Fibroblast of lung (primary cell): ENCODE measurements at regions not wholly inside any gene's neighbourhood (a gene's known extent, or its start where the extent isn't known, plus 50 kb on each side); places are given as distances from the start of the nearest gene placed in this dataset.

Experiments
- EZH2 ChIP-seq: IDR thresholded peaks from 2 replicates; pipeline ENCODE4 v1.5.1; 2012; ENCODE audit warnings: low read length, control low read depth, mild to moderate bottlenecking; ENCODE audit errors: missing control alignments
- TF ChIP-seq, protein P1 (sequence below), 2 donors: IDR thresholded peaks in 1 of 2; conservative IDR thresholded peaks in 1 of 2; 1 replicate in 1 of 2; 2 replicates in 1 of 2; pipeline ENCODE4 v1.5.1; 2011 to 2012; ENCODE audit warnings: low read length in 2 of 2, control low read depth in 1 of 2, inconsistent platforms in 1 of 2, low read depth in 1 of 2, mild to moderate bottlenecking in 1 of 2

DNA sequence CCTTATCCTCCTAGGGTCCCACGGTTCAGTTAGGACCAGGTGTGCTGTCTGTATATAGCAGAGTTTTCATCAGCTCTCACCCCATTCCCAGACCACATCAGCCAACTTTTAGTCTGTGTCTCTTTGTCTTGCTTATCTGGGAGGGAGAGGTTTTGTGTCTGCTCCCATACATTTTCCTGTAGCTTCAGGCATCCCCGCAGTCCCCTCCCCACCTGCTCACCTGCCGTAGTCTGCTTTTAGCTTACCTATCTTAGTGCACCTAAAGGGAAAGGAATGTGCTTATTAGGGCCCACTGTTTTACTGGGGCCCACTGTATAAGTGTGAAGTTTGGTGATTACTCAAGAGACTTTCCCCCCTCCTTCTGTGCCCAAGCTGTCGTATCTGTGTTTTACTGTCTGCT lies 225.1 kb downstream of the PLA2G4A start:
- TF ChIP-seq, protein P1, sequence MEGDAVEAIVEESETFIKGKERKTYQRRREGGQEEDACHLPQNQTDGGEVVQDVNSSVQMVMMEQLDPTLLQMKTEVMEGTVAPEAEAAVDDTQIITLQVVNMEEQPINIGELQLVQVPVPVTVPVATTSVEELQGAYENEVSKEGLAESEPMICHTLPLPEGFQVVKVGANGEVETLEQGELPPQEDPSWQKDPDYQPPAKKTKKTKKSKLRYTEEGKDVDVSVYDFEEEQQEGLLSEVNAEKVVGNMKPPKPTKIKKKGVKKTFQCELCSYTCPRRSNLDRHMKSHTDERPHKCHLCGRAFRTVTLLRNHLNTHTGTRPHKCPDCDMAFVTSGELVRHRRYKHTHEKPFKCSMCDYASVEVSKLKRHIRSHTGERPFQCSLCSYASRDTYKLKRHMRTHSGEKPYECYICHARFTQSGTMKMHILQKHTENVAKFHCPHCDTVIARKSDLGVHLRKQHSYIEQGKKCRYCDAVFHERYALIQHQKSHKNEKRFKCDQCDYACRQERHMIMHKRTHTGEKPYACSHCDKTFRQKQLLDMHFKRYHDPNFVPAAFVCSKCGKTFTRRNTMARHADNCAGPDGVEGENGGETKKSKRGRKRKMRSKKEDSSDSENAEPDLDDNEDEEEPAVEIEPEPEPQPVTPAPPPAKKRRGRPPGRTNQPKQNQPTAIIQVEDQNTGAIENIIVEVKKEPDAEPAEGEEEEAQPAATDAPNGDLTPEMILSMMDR (conservative IDR thresholded peaks at IDR 0.05 in 1 of 2, IDR thresholded peaks at IDR 0.05 in 1 of 2; ENCODE audit: low read depth in 1 of 2, low read length in 2 of 2) = no peak
- TF ChIP-seq EZH2 = no peak
